HepG2 (cell line): ENCODE measurements at regions not wholly inside any gene's neighbourhood (a gene's known extent, or its start where the extent isn't known, plus 50 kb on each side); places are given as distances from the start of the nearest gene placed in this dataset.

Experiments used
- ATAC-seq: fragments of 200-7000 bp; cut with Tn5 transposase; 3 replicates; pipeline ENCODE4 v1.9.1; 2020; ENCODE audit warnings: mild to moderate bottlenecking, moderate library complexity
- BruUV-seq: library from RNA; stranded (reverse); fragments of 400-500 nt; replicated peaks from 2 replicates; lab custom pipeline; 2021; lab: Mats Ljungman, UMichigan
- CTCF ChIA-PET: fragments of 300-600 bp; formaldehyde crosslinking; extraction: SDS; loops from one replicate; lab custom pipeline; 2021; ENCODE audit warnings: low total read pairs, inconsistent platforms, low intra/inter-chr PET ratio; lab: Yijun Ruan, JAX
- POLR2A ChIA-PET: fragments of 350-600 bp; sonication (Branson Sonifier 250); formaldehyde crosslinking; loops from one replicate; lab custom pipeline; 2020; ENCODE audit warnings: antibody characterized with exemption, inconsistent platforms; lab: Yijun Ruan, JAX
- DNase-seq: peaks from one replicate; pipeline ENCODE4 v3.0.0-alpha.2; 2015; ENCODE audit warnings: low spot score
- FAIRE-seq: peaks from 3 replicates; lab custom pipeline; 2011; peaks lifted over from hg19 to GRCh38; lab: Jason Lieb, UNC
- H2AFZ ChIP-seq: one replicate; pipeline ENCODE4 v1.6.1; 2011; ENCODE audit warnings: low read length, inconsistent platforms
- H3K27ac ChIP-seq: fragments of 300-600 bp; 3 replicates; pipeline ENCODE4 v1.8.0; 2011; ENCODE audit warnings: mixed run types, mild to moderate bottlenecking, mixed read lengths, low read length, inconsistent platforms; ENCODE audit not compliant: insufficient read depth; ENCODE audit errors: extremely low read length
- H3K27me3 ChIP-seq, 2 experiments: fragments of 200-600 bp in 1 of 2; 2 replicates in 1 of 2; 3 replicates in 1 of 2; pipeline versions ENCODE4 v1.6.0 to v1.8.0; 2011; ENCODE audit warnings: low read length in 2 of 2, mild to moderate bottlenecking in 2 of 2, moderate library complexity in 2 of 2, inconsistent platforms in 1 of 2; ENCODE audit not compliant: insufficient read depth in 2 of 2, control insufficient read depth in 1 of 2
- H3K36me3 ChIP-seq, 2 experiments: fragments of 200-600 bp in 1 of 2; replicated peaks in 1 of 2; 2 replicates in 1 of 2; 3 replicates in 1 of 2; pipeline versions ENCODE4 v1.5.1 to v1.8.0; 2011; ENCODE audit warnings: low read length in 2 of 2, inconsistent platforms in 1 of 2; ENCODE audit not compliant: insufficient read depth in 2 of 2, control insufficient read depth in 1 of 2
- H3K4me1 ChIP-seq: 2 replicates; pipeline ENCODE4 v1.5.1; 2012; ENCODE audit warnings: low read length, inconsistent platforms; ENCODE audit not compliant: insufficient read depth
- H3K4me2 ChIP-seq: 2 replicates; pipeline ENCODE4 v1.6.0; 2011; ENCODE audit warnings: low read depth, low read length, inconsistent platforms
- H3K4me3 ChIP-seq, 3 experiments: fragments of 200-600 bp in 1 of 3; sonication (generic), shearing (Covaris generic) in 1 of 3; replicated peaks in 1 of 3; 2 replicates each; pipeline ENCODE4 v1.5.1; 2011 to 2016; ENCODE audit warnings: low read length in 3 of 3, inconsistent platforms in 2 of 3, low read depth in 2 of 3, mild to moderate bottlenecking in 2 of 3, control low read depth in 1 of 3, mixed read lengths in 1 of 3; ENCODE audit not compliant: insufficient read depth in 1 of 3
- H3K79me2 ChIP-seq: one replicate; pipeline ENCODE4 v1.6.1; 2011; ENCODE audit warnings: low read length, inconsistent platforms; ENCODE audit not compliant: insufficient read depth
- H3K9ac ChIP-seq: 2 replicates; pipeline ENCODE4 v1.6.0; 2011; ENCODE audit warnings: mild to moderate bottlenecking, low read depth, low read length, inconsistent platforms; ENCODE audit not compliant: insufficient read depth
- H3K9me3 ChIP-seq: 2 replicates; pipeline ENCODE4 v1.5.1; 2012; ENCODE audit warnings: mild to moderate bottlenecking, low read length
- H4K20me1 ChIP-seq: 2 replicates; pipeline ENCODE4 v1.6.0; 2011; ENCODE audit warnings: inconsistent platforms, mild to moderate bottlenecking, low read length, moderate library complexity; ENCODE audit not compliant: insufficient read depth
- HMG20A ChIP-seq: IDR thresholded peaks from 2 replicates; pipeline ENCODE4 v1.6.1; 2016; ENCODE audit warnings: borderline replicate concordance
- KLF15 ChIP-seq: sonication (generic); formaldehyde crosslinking; IDR thresholded peaks from 2 replicates; pipeline ENCODE4 v1.8.1; 2023; ENCODE audit warnings: borderline replicate concordance, mild to moderate bottlenecking, inconsistent platforms, missing genetic modification reagents, mixed read lengths
- SNRNP70 ChIP-seq: fragments of 200-400 bp; formaldehyde crosslinking; IDR thresholded peaks from 2 replicates; pipeline ENCODE4 v1.6.1; 2017; ENCODE audit warnings: mild to moderate bottlenecking, low read depth, low read length, moderate library complexity
- SOX6 ChIP-seq, 2 experiments: fragments of 450-650 bp in 1 of 2; sonication (generic) in 1 of 2; formaldehyde crosslinking in 1 of 2; IDR thresholded peaks; 2 replicates each; pipeline versions ENCODE4 v1.4.0 to v1.6.1; 2017 to 2020; ENCODE audit warnings: antibody characterized with exemption in 1 of 2, mild to moderate bottlenecking in 1 of 2, missing genetic modification reagents in 1 of 2
- SSRP1 ChIP-seq: IDR thresholded peaks from 2 replicates; pipeline ENCODE4 v1.6.1; 2016; ENCODE audit warnings: control low read depth
- SYNCRIP ChIP-seq: fragments of 200-400 bp; formaldehyde crosslinking; IDR thresholded peaks from 2 replicates; pipeline ENCODE4 v1.6.1; 2018; ENCODE audit warnings: mild to moderate bottlenecking, low read depth, low read length; ENCODE audit not compliant: insufficient read depth
- ZNF138 ChIP-seq: sonication (generic); formaldehyde crosslinking; IDR thresholded peaks from 2 replicates; pipeline ENCODE4 v1.5.0; 2020; ENCODE audit warnings: mild to moderate bottlenecking, low read depth, missing genetic modification reagents
- ZNF225 ChIP-seq: sonication (generic); formaldehyde crosslinking; IDR thresholded peaks from 2 replicates; pipeline ENCODE4 v1.4.0; 2020; ENCODE audit warnings: mild to moderate bottlenecking, missing genetic modification reagents
- ZNF501 ChIP-seq: sonication (generic); formaldehyde crosslinking; IDR thresholded peaks from 2 replicates; pipeline ENCODE4 v1.5.1; 2020; ENCODE audit warnings: mild to moderate bottlenecking, moderate library complexity, missing genetic modification reagents
- ZNF644 ChIP-seq: IDR thresholded peaks from 2 replicates; pipeline ENCODE4 v1.6.1; 2016; ENCODE audit warnings: low read depth
- ZNF761 ChIP-seq: sonication (generic); formaldehyde crosslinking; conservative IDR thresholded peaks from 2 replicates; pipeline ENCODE4 v1.4.0; 2020; ENCODE audit warnings: mild to moderate bottlenecking, missing genetic modification reagents
- ZNF883 ChIP-seq: sonication (generic); formaldehyde crosslinking; IDR thresholded peaks from 2 replicates; pipeline ENCODE4 v1.5.1; 2020; ENCODE audit warnings: mild to moderate bottlenecking, missing genetic modification reagents; ENCODE audit errors: not compliant biosample characterization
- WGBS: methylation state at CpG from one replicate; pipeline ENCODE4 v1.1.6; 2017; ENCODE audit warnings: low lambda C conversion rate; 5-methylcytosine and 5-hydroxymethylcytosine counted together
- in situ Hi-C: cut with HindIII; loops from 2 replicates; pipeline ENCODE4 v1.10.0; 2017; ENCODE audit warnings: low pct_unique_long_range_greater_than_20kb; ENCODE audit not compliant: extremely low pct_ligation_motif_present
- intact Hi-C: fragments of 100-400 bp; cut with micrococcal nuclease; formaldehyde crosslinking; loops from one replicate; pipeline ENCODE4 v1.10.0; 2022; ENCODE audit not compliant: unreplicated experiment
- TF ChIP-seq, protein P1 (sequence below): sonication (generic); formaldehyde crosslinking; IDR thresholded peaks from 2 replicates; pipeline ENCODE4 v1.5.0; 2020; ENCODE audit warnings: mild to moderate bottlenecking, missing genetic modification reagents
- TF ChIP-seq, protein P2 (sequence below): sonication (generic); formaldehyde crosslinking; IDR thresholded peaks from 2 replicates; pipeline ENCODE4 v1.5.0; 2020; ENCODE audit warnings: missing genetic modification reagents, mild to moderate bottlenecking, borderline replicate concordance
- TF ChIP-seq, protein P3 (sequence below): IDR thresholded peaks from 2 replicates; pipeline ENCODE4 v1.6.1; 2016; ENCODE audit warnings: low read depth, borderline replicate concordance

DNA sequence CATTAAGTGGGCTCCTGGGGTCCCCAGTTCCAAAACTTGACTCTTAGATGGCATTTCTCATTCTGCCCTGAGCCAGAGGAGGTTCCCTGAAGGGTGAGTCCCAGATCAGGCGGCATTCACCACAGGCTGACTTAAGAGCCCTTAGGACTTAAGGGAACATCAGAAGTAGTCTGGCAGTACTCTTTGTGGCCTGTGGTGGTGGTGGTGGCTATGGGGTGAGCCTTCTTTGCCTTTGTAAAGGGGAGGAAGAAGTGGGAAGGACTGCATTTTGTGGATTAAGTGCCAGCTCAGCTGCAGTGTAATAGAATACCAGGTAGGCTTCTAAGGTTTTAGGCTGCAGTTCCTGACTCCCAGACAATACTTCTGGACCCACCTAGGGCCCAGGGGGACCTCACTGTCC lies 186.5 kb upstream of the KCTD3 start:
- WGBS: no CpG with 5 or more reads among the region's 1 CpG
- no peaks in the 10 kb centered on the region for H3K79me2 ChIP-seq
- no peak for ATAC-seq
- H4K20me1 ChIP-seq: no peaks in the 10 kb centered on the region
- no peak overlapping the region for H3K27ac ChIP-seq
- H3K4me1 ChIP-seq: peaks cover 8% of the 10 kb centered on the region; the same call in 1 of the 2 replicates
- no peak overlapping the region for H3K4me3 ChIP-seq
- no peak overlapping the region for H2AFZ ChIP-seq
- no TSS peak for BruUV-seq
- DNase-seq: no peak
- intact Hi-C loops: no loop called here
- TF ChIP-seq, protein P1, sequence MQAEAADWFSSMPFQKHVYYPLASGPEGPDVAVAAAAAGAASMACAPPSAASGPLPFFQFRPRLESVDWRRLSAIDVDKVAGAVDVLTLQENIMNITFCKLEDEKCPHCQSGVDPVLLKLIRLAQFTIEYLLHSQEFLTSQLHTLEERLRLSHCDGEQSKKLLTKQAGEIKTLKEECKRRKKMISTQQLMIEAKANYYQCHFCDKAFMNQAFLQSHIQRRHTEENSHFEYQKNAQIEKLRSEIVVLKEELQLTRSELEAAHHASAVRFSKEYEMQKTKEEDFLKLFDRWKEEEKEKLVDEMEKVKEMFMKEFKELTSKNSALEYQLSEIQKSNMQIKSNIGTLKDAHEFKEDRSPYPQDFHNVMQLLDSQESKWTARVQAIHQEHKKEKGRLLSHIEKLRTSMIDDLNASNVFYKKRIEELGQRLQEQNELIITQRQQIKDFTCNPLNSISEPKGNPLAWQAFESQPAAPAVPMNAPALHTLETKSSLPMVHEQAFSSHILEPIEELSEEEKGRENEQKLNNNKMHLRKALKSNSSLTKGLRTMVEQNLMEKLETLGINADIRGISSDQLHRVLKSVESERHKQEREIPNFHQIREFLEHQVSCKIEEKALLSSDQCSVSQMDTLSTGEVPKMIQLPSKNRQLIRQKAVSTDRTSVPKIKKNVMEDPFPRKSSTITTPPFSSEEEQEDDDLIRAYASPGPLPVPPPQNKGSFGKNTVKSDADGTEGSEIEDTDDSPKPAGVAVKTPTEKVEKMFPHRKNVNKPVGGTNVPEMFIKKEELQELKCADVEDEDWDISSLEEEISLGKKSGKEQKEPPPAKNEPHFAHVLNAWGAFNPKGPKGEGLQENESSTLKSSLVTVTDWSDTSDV (CRISPR knock-in tag): no peak
- TF ChIP-seq SYNCRIP (no peak), ZNF138 (CRISPR knock-in tag) (no peak)
- TF ChIP-seq, all 625 proteins: peak for 0
- H3K9me3 ChIP-seq: no peaks in the 10 kb centered on the region
- H3K27me3 ChIP-seq: no peaks in the 10 kb centered on the region
- FAIRE-seq: no peak
- no peak overlapping the region for H3K9ac ChIP-seq
- ChIA-PET CTCF (no interaction called here), POLR2A (no interaction called here)
- in situ Hi-C loops: no loop called here
- no peak overlapping the region for H3K4me2 ChIP-seq
- H3K36me3 ChIP-seq: no peaks in the 10 kb centered on the region

DNA sequence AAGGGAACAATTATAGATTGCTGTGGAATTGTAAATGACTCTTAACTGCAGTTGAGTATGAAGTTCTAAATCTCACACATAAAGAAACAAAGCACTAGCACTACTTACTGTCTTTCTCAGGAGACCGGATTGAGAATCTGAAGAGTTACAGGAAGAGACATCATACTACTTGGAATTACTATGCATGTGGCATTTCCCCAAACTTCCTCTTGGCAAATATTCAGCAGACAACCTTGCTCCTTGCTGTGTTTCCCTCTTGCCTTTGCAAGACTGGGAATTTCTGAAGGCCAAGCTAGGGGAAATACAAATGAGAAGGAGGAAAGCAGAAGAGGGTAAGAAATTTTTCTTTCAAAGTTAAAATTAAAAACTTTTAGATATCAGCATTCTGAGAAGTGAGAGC lies 173.6 kb upstream of the KCTD3 start:
- intact Hi-C loops: no loop called here
- in situ Hi-C loops: no loop called here
- CTCF ChIA-PET: no interaction called here
- BruUV-seq: no TSS peak
- DNase-seq (no peak), ATAC-seq (no peak), FAIRE-seq (no peak)
- Histone ChIP-seq H3K4me3 (no peak overlapping the region), H3K4me1 (no peaks in the 10 kb centered on the region), H3K27ac (no peak overlapping the region), H3K9ac (no peak overlapping the region), H3K79me2 (no peaks in the 10 kb centered on the region), H2AFZ (no peak overlapping the region), H3K27me3 (no peaks in the 10 kb centered on the region), H3K9me3 (no peaks in the 10 kb centered on the region), H4K20me1 (no peaks in the 10 kb centered on the region), H3K36me3 (no peaks in the 10 kb centered on the region), H3K4me2 (no peak overlapping the region)
- POLR2A ChIA-PET: no interaction called here
- WGBS: 11% methylated on average over 1 of the region's 1 CpG
- TF ChIP-seq SOX6 (IDR thresholded peaks at IDR 0.05) (no peak), SOX6 (CRISPR knock-in tag; IDR thresholded peaks at IDR 0.05) (no peak), ZNF644 (CRISPR knock-in tag) (no peak), HMG20A (no peak), KLF15 (CRISPR knock-in tag) (no peak), ZNF225 (no peak), SSRP1 (CRISPR knock-in tag) (no peak), SNRNP70 (no peak), ZNF501 (CRISPR knock-in tag) (no peak), ZNF761 (no peak), ZNF883 (no peak)
- TF ChIP-seq, protein P2, sequence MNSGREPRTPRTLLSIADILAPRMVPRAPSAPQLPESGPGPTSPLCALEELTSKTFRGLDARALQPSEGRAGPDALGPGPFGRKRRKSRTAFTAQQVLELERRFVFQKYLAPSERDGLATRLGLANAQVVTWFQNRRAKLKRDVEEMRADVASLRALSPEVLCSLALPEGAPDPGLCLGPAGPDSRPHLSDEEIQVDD (CRISPR knock-in tag): no peak
- TF ChIP-seq, protein P3, sequence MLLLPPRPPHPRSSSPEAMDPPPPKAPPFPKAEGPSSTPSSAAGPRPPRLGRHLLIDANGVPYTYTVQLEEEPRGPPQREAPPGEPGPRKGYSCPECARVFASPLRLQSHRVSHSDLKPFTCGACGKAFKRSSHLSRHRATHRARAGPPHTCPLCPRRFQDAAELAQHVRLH (CRISPR knock-in tag): no peak
